GM23248 (cell line): ENCODE measurements at regions not wholly inside any gene's neighbourhood (a gene's known extent, or its start where the extent isn't known, plus 50 kb on each side); places are given as distances from the start of the nearest gene placed in this dataset.

Source experiments
- DNase-seq: peaks from one replicate; pipeline ENCODE4 v3.0.0-alpha.2; 2015
- H2AFZ ChIP-seq: fragments of 200-600 bp; sonication (generic); 2 replicates; pipeline ENCODE4 v1.6.1; 2016; ENCODE audit warnings: antibody characterized with exemption
- H3F3A ChIP-seq: fragments of 200-600 bp; sonication (generic); 2 replicates; pipeline ENCODE4 v1.6.1; 2016; ENCODE audit warnings: mild to moderate bottlenecking, antibody characterized with exemption, mixed run types; ENCODE audit not compliant: insufficient read depth
- H3K27ac ChIP-seq: fragments of 200-600 bp; sonication (generic); 2 replicates; pipeline ENCODE4 v1.5.1; 2016; ENCODE audit warnings: mild to moderate bottlenecking
- H3K27me3 ChIP-seq: fragments of 200-600 bp; sonication (generic); replicated peaks from 2 replicates; pipeline ENCODE4 v1.6.1; 2016; ENCODE audit warnings: mild to moderate bottlenecking; ENCODE audit not compliant: insufficient read depth
- H3K36me3 ChIP-seq: fragments of 200-600 bp; sonication (generic); 2 replicates; pipeline ENCODE4 v1.6.1; 2016; ENCODE audit warnings: low read depth, mild to moderate bottlenecking
- H3K4me1 ChIP-seq: fragments of 200-600 bp; sonication (generic); 2 replicates; pipeline ENCODE4 v1.6.1; 2016; ENCODE audit warnings: mild to moderate bottlenecking; ENCODE audit not compliant: insufficient read depth
- H3K4me2 ChIP-seq: fragments of 200-600 bp; sonication (generic); one replicate; pipeline ENCODE4 v1.6.1; 2016; ENCODE audit warnings: mild to moderate bottlenecking; ENCODE audit not compliant: unreplicated experiment
- H3K4me3 ChIP-seq: fragments of 200-600 bp; sonication (generic); 2 replicates; pipeline ENCODE4 v1.5.1; 2016; ENCODE audit warnings: mild to moderate bottlenecking
- H3K79me2 ChIP-seq: fragments of 200-600 bp; sonication (generic); 2 replicates; pipeline ENCODE4 v1.6.1; 2016; ENCODE audit warnings: mild to moderate bottlenecking; ENCODE audit not compliant: insufficient read depth
- H3K9ac ChIP-seq: fragments of 200-600 bp; sonication (generic); 2 replicates; pipeline ENCODE4 v1.6.1; 2016; ENCODE audit warnings: mild to moderate bottlenecking
- H3K9me2 ChIP-seq: fragments of 200-600 bp; sonication (generic); 2 replicates; pipeline ENCODE4 v1.6.1; 2016; ENCODE audit warnings: mixed run types, mild to moderate bottlenecking, moderate library complexity; ENCODE audit not compliant: insufficient read depth
- H3K9me3 ChIP-seq: fragments of 200-600 bp; sonication (generic); one replicate; pipeline ENCODE4 v1.6.1; 2017; ENCODE audit warnings: low read depth
- H4K20me1 ChIP-seq: fragments of 200-600 bp; sonication (generic); 2 replicates; pipeline ENCODE4 v1.6.0; 2016; ENCODE audit not compliant: insufficient read depth
- EZH2 ChIP-seq: fragments of 200-600 bp; sonication (generic); IDR thresholded peaks from 2 replicates; pipeline ENCODE4 v1.6.1; 2018; ENCODE audit warnings: antibody characterized with exemption, mild to moderate bottlenecking; ENCODE audit not compliant: insufficient read depth, poor library complexity, severe bottlenecking
- EZH2phosphoT487 ChIP-seq: fragments of 200-600 bp; sonication (generic); IDR thresholded peaks from 2 replicates; pipeline ENCODE4 v1.6.1; 2018; ENCODE audit warnings: antibody characterized with exemption, moderate library complexity, mild to moderate bottlenecking, low read depth; ENCODE audit not compliant: insufficient read depth
- WGBS, 2 experiments: methylation state at CpG; one replicate each; pipeline ENCODE4 v1.1.6; 2015 to 2017; ENCODE audit warnings: low lambda C conversion rate in 2 of 2, low coverage in 1 of 2; ENCODE audit errors: missing lambda C conversion rate in 2 of 2; 5-methylcytosine and 5-hydroxymethylcytosine counted together
- in situ Hi-C: fragments of 300-500 bp; cut with MboI; formaldehyde crosslinking; loops from 2 replicates; pipeline ENCODE4 v1.15.0; 2020

DNA sequence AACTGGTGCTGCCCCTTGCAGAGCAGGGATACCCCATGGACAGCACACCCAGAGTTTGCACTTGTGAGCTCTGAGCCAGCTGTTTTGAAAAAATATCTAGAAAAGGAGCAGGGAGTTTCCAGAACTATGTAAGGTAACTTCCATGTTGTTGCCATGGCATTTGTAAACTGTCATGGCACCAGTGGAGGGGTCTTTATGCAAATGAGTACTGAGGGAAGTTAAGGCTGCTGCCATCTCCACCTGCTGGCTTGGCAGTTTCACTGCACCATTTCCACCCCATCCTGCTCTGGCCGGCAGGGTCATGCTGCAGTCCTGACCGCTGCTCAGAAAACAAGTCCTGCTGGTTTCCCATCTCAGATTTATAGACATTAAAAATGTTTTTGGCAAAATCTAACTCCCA lies 52.3 kb upstream of the SNTG2 start:
- no peaks in the 10 kb centered on the region for H4K20me1 ChIP-seq
- H3K27ac ChIP-seq, result no peak overlapping the region
- WGBS, 2 experiments, result 40 to 60% methylated on average over 2 of the region's 2 CpGs
- in situ Hi-C loops, result no loop called here
- no peak for TF ChIP-seq EZH2phosphoT487
- no peak for TF ChIP-seq EZH2
- H3K4me3 ChIP-seq, result no peak overlapping the region
- H3K27me3 ChIP-seq, result peaks cover 8% of the 10 kb centered on the region
- no peaks in the 10 kb centered on the region for H3K36me3 ChIP-seq
- H3K9ac ChIP-seq, result no peak overlapping the region
- H3F3A ChIP-seq, result no peaks in the 10 kb centered on the region
- no peaks in the 10 kb centered on the region for H3K9me2 ChIP-seq
- H3K9me3 ChIP-seq, result no peaks in the 10 kb centered on the region
- no peaks in the 10 kb centered on the region for H3K79me2 ChIP-seq
- H3K4me1 ChIP-seq, result no peaks in the 10 kb centered on the region
- H2AFZ ChIP-seq, result no peak overlapping the region
- no peak overlapping the region for H3K4me2 ChIP-seq
- DNase-seq, result no peak

DNA sequence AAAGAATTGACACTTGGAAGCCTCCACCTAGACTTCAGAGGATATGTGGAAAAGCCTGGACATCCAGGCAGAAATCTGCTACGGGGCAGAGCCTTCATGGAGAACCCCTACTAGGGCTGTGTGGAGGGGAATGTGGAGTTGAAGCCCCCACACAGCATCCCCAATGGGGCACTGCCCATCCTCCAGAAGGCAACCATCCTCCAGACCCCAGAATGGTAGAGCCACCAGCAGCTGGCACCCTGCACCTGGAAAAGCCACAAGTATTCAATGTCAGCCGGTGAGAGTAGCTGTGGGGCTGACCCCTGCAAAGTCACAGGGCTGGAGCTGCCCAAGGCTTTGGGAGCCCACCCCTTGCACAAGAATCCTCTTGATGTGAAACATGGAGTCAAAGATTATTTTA lies 53.6 kb upstream of the SNTG2 start:
- H3K4me2 ChIP-seq, result no peak overlapping the region
- peaks cover 8% of the 10 kb centered on the region for H3K27me3 ChIP-seq
- no peaks in the 10 kb centered on the region for H3K4me1 ChIP-seq
- H2AFZ ChIP-seq, result no peak overlapping the region
- H3K9me3 ChIP-seq, result no peaks in the 10 kb centered on the region
- H3K27ac ChIP-seq, result no peak overlapping the region
- no peak overlapping the region for H3K4me3 ChIP-seq
- 38 to 40% methylated on average over 2 of the region's 2 CpGs for WGBS, 2 experiments
- no peaks in the 10 kb centered on the region for H3K9me2 ChIP-seq
- H3K36me3 ChIP-seq, result no peaks in the 10 kb centered on the region
- in situ Hi-C loops, result no loop called here
- no peak for TF ChIP-seq EZH2
- TF ChIP-seq EZH2phosphoT487, result no peak
- no peaks in the 10 kb centered on the region for H4K20me1 ChIP-seq
- no peaks in the 10 kb centered on the region for H3K79me2 ChIP-seq
- DNase-seq, result no peak
- H3K9ac ChIP-seq, result no peak overlapping the region
- H3F3A ChIP-seq, result no peaks in the 10 kb centered on the region

DNA sequence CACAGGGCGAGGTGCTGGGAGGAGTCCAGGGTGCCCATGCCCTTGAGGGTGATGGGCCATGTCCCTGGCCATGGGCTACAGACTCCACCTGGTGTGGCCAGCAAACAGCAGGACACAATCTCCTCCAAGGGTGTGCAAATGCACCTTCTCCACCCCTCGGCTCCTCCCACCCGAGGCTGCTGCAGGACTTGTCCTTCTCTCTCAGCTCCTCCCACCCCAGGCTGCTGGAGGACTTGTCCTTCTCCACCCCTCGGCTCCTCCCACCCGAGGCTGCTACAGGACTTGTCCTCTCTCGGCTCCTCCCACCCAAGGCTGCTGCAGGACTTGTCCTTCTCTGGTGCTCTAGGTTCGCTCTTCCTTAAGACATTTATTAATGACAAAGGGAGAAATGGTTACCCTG lies 57.3 kb upstream of the SNTG2 start:
- DNase-seq, result no peak
- Histone ChIP-seq H2AFZ (no peak overlapping the region), H3F3A (no peaks in the 10 kb centered on the region; the same call in 1 of the 2 replicates), H3K4me1 (peaks cover 9% of the 10 kb centered on the region), H3K27me3 (peaks cover 8% of the 10 kb centered on the region), H3K4me2 (no peak overlapping the region), H3K9ac (no peak overlapping the region), H3K9me3 (no peaks in the 10 kb centered on the region), H3K4me3 (no peak overlapping the region), H4K20me1 (no peaks in the 10 kb centered on the region), H3K9me2 (no peaks in the 10 kb centered on the region), H3K36me3 (no peaks in the 10 kb centered on the region), H3K27ac (no peak overlapping the region), H3K79me2 (no peaks in the 10 kb centered on the region)
- 29 to 46% methylated on average over 6 to 7 of the region's 7 CpGs for WGBS, 2 experiments
- in situ Hi-C loops, result no loop called here
- no peak for TF ChIP-seq EZH2
- no peak for TF ChIP-seq EZH2phosphoT487

DNA sequence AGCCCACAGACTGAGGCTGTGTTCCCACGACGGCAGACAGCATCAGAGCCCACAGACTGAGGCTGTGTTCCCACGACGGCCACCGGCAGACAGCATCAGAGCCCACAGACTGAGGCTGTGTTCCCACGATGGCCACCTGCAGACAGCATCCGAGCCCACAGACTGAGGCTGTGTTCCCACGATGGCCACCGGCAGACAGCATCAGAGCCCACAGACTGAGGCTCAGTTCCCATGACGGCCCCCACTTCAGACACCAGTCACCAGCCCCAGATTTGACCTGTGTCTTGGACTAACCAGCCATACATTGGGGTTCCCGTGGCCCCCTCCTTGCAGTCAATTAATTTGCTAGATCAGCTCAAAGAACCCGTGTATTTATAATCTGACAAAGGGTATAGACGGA lies 57.8 kb upstream of the SNTG2 start:
- WGBS, 2 experiments, result 77 to 85% methylated on average over 7 to 13 of the region's 13 CpGs
- Histone ChIP-seq H3K27me3 (peaks cover 8% of the 10 kb centered on the region), H4K20me1 (no peaks in the 10 kb centered on the region), H3K9me3 (no peaks in the 10 kb centered on the region), H3K9me2 (no peaks in the 10 kb centered on the region), H3K4me2 (no peak overlapping the region), H3K36me3 (no peaks in the 10 kb centered on the region), H3K4me3 (no peak overlapping the region), H3K4me1 (peaks cover 9% of the 10 kb centered on the region), H2AFZ (no peak overlapping the region), H3K79me2 (no peaks in the 10 kb centered on the region), H3F3A (no peaks in the 10 kb centered on the region; the same call in 1 of the 2 replicates), H3K27ac (no peak overlapping the region), H3K9ac (no peak overlapping the region)
- DNase-seq, result no peak
- in situ Hi-C loops, result no loop called here
- TF ChIP-seq EZH2 (no peak), EZH2phosphoT487 (no peak)

DNA sequence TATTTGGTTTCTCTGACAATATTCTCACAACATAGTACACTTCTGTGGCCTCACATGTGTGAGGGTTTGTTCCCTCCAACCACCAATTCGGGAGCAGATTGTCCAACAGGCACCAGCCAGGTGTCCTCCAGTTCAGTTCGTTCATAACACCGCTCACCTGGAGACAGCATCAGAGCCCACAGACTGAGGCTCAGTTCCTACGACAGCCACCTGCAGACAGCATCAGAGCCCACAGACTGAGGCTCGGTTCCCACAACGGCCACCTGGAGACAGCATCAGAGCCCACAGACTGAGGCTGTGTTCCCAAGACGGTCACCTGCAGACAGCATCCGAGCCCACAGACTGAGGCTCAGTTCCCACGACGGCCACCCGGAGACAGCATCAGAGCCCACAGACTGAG lies 58.2 kb upstream of the SNTG2 start:
- Histone ChIP-seq H3K4me2 (no peak overlapping the region), H3K9me2 (no peaks in the 10 kb centered on the region), H3F3A (no peaks in the 10 kb centered on the region; the same call in 1 of the 2 replicates), H3K79me2 (no peaks in the 10 kb centered on the region), H3K4me1 (peaks cover 9% of the 10 kb centered on the region), H3K9me3 (no peaks in the 10 kb centered on the region), H4K20me1 (no peaks in the 10 kb centered on the region), H3K36me3 (no peaks in the 10 kb centered on the region), H3K4me3 (no peak overlapping the region), H2AFZ (no peak overlapping the region), H3K27ac (no peak overlapping the region), H3K27me3 (peaks cover 8% of the 10 kb centered on the region), H3K9ac (no peak overlapping the region)
- DNase-seq, result no peak
- in situ Hi-C loops, result no loop called here
- no peak for TF ChIP-seq EZH2
- no peak for TF ChIP-seq EZH2phosphoT487
- 72 to 91% methylated on average over 10 to 11 of the region's 11 CpGs for WGBS, 2 experiments
